Small intestine (tissue), 7 donors: ENCODE measurements at regions not wholly inside any gene's neighbourhood (a gene's known extent, or its start where the extent isn't known, plus 50 kb on each side); places are given as distances from the start of the nearest gene placed in this dataset.
"Not testable (repeated sequence)": the region's sequence is repeated elsewhere in the genome, so short reads cannot be mapped to it uniquely, and the experiment has no call there.

Source experiments
- DNase-seq, 2 donors: peaks; one replicate each; pipeline versions ENCODE4 v3.0.0 to v3.0.0-alpha.2; 2013
- FAIRE-seq: peaks from 2 replicates; lab custom pipeline; 2012; peaks lifted over from hg19 to GRCh38; lab: Jason Lieb, UNC
- H3K27ac ChIP-seq, 3 donors: one replicate each; pipeline ENCODE4 v1.5.1; 2013; ENCODE audit warnings: low read length in 2 of 3, mild to moderate bottlenecking in 2 of 3, control low read depth in 1 of 3, inconsistent platforms in 1 of 3, low read depth in 1 of 3, moderate library complexity in 1 of 3
- H3K27me3 ChIP-seq, 3 donors: one replicate each; pipeline ENCODE4 v1.6.1; 2013; ENCODE audit warnings: low read length in 3 of 3, inconsistent platforms in 1 of 3; ENCODE audit not compliant: control insufficient read depth in 3 of 3, insufficient read depth in 3 of 3
- H3K36me3 ChIP-seq, 3 donors: one replicate each; pipeline ENCODE4 v1.6.1; 2013; ENCODE audit warnings: low read length in 3 of 3, inconsistent platforms in 1 of 3, low read depth in 1 of 3, mild to moderate bottlenecking in 1 of 3, moderate library complexity in 1 of 3; ENCODE audit not compliant: control insufficient read depth in 3 of 3, insufficient read depth in 2 of 3
- H3K4me1 ChIP-seq, 3 donors: one replicate each; pipeline ENCODE4 v1.6.1; 2013; ENCODE audit warnings: low read length in 2 of 3, inconsistent platforms in 1 of 3, low read depth in 1 of 3, mild to moderate bottlenecking in 1 of 3, moderate library complexity in 1 of 3; ENCODE audit not compliant: control insufficient read depth in 3 of 3, insufficient read depth in 2 of 3
- H3K4me3 ChIP-seq, 3 donors: one replicate each; pipeline ENCODE4 v1.5.1; 2013; ENCODE audit warnings: low read length in 3 of 3, control low read depth in 1 of 3, inconsistent platforms in 1 of 3, low read depth in 1 of 3, mild to moderate bottlenecking in 1 of 3, moderate library complexity in 1 of 3
- H3K9me3 ChIP-seq, 2 donors: one replicate each; pipeline ENCODE4 v1.6.1; 2013; ENCODE audit warnings: low read depth in 1 of 2, low read length in 1 of 2; ENCODE audit not compliant: control insufficient read depth in 2 of 2, insufficient read depth in 1 of 2
- WGBS, 3 donors: extraction: QIAGEN DNeasy Blood & Tissue Kit; methylation state at CpG; one replicate each; pipeline ENCODE4 v1.1.7; 2013; 5-methylcytosine and 5-hydroxymethylcytosine counted together
- donor health status: healthy with polysubstance abuse.
- donor health status: control.
- donor health status: control.
- donor health status: Bipolar disorder and iron deficiency.
- donor health status: healthy.

DNA sequence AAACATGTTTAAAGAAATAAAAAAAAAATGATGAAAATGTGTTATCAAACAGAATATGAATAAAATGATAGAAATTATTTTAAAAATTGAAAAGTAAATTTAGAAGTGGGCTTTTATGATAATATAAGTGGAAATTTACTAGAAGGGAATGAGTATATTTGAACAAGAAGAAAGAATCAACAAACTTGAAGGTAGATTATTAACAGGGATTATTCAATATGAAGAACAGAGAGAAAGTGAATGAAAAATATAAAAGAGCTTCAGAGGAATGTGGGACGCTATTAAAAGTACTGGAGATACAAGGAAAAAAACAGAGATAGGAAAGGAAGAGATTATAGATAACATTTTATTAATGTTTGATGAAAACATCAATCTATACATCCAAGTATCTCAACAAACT lies 1014.4 kb upstream of the CITED2 start:
- 89 to 100% (median 94%) methylated on average over 1 of the region's 1 CpG for WGBS, 3 donors
- H3K27ac ChIP-seq: no peak overlapping the region
- DNase-seq: no peak
- H3K36me3 ChIP-seq: no peaks in the 10 kb centered on the region
- peak; percentile 23 for FAIRE-seq
- H3K27me3 ChIP-seq: no peaks in the 10 kb centered on the region
- H3K4me3 ChIP-seq: no peak overlapping the region
- no peaks in the 10 kb centered on the region for H3K4me1 ChIP-seq
- peaks cover 0 to 13% of the 10 kb centered on the region in 2 donors for H3K9me3 ChIP-seq

DNA sequence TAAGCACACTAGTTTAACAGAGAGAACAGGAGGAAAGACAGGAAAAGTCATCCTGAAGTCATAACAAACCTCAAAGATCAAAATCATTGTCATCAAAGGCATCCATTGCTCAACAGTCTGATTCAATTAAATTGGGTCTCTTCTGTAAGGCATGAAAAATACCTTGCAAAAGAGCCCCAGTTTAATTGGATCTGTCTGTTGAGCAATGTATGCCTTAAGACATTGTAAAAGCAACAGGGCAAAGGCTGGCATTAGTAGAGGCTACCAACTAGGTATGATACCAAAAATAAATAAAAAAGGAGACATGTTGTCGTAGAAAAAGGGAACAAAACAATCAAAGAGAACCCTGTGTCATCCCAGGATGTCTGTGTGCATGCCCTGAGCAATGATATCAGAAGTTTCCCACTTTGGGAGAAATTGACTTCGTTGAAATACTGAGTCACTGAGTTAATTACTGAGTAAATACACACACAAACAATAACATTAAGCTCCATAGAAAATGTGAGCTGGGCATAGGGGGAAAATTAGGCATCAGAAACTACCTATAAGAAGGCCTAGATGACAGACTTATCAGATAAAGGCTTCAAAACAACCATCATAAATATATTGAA lies 1013.8 kb upstream of the CITED2 start:
- Histone ChIP-seq H3K36me3 (no peaks in the 10 kb centered on the region), H3K27me3 (no peaks in the 10 kb centered on the region), H3K27ac (no peak overlapping the region), H3K4me1 (no peaks in the 10 kb centered on the region), H3K9me3 (peaks cover 0 to 13% of the 10 kb centered on the region in 2 donors), H3K4me3 (no peak overlapping the region)
- no peak for DNase-seq
- no peak for FAIRE-seq
- WGBS, 3 donors: 46 to 71% (median 60%) methylated on average over 2 of the region's 2 CpGs

GRCh38 chr6:140385679-140386078 lies 1011.2 kb upstream of the CITED2 start:
- Histone ChIP-seq H3K4me1 (peaks cover 0 to 3% (median 0%) of the 10 kb centered on the region in 3 donors), H3K27me3 (no peaks in the 10 kb centered on the region), H3K36me3 (no peaks in the 10 kb centered on the region), H3K27ac (no peak overlapping the region), H3K9me3 (peaks cover 0 to 13% of the 10 kb centered on the region in 2 donors), H3K4me3 (no peak overlapping the region)
- DNase-seq (no peak), FAIRE-seq (no peak)
- 84 to 96% (median 92%) methylated on average over 3 of the region's 3 CpGs for WGBS, 3 donors

DNA sequence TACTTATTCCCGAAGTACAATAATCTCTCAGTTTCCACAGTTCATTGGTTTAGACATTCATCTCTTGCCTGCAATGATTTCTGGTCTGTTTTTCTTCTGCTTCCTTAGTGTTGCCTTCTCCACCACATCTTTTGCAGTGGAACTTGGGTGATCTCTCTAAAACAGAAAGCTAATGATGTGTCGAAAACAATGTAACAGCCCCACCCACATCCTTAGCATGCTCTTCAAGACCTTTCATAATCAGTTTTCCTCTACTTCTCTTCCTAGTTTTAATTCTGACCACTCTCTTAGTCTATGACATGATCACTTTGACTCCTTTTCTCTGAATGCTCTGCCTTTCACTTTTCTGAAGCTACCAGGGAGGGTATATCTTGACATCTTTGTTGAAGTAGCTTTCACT lies 1007.9 kb upstream of the CITED2 start:
- no peak overlapping the region for H3K4me3 ChIP-seq
- WGBS, 3 donors: 84 to 91% (median 90%) methylated on average over 2 of the region's 2 CpGs
- peaks cover 0 to 7% (median 0%) of the 10 kb centered on the region in 3 donors for H3K4me1 ChIP-seq
- DNase-seq (no peak), FAIRE-seq (no peak)
- H3K27ac ChIP-seq: no peak overlapping the region
- no peaks in the 10 kb centered on the region for H3K27me3 ChIP-seq
- H3K36me3 ChIP-seq: no peaks in the 10 kb centered on the region
- H3K9me3 ChIP-seq: peaks cover 0 to 10% of the 10 kb centered on the region in 2 donors

DNA sequence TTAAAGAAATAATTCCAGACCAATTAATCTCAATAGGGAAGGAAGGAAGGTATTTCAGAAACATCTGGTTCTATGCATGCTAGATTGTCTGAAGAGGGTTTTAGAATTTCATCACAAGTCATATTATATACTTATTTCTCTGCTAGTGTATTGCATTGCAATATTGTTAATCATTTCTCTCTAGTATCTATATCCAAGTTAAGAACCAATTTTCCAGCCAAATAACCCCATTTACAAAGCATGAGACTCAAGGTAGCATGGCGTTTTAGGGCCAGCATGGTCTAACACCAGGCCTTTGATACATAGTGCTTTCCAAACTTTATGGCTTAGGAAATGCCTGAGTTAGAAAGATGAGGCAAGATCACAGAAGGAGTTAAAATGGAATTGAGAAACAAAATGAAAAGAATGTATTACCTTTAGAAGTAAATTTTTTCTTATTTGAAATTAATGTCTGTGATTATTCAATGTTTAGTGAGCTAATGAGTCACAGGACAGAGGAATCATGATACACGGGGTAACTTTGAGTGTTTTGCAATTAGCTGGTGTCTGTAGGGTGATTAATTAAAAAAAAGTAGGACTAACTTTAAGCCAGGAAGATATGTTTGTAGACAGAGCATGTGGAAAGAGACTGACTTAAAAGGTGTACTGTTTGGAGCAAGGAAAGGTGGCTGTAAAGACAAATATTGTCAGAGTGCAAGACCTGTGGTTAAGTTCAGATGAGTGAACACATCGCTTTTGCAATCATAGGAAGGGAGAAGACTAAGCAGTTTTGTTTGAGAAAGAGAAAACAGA lies 1006.2 kb upstream of the CITED2 start:
- Histone ChIP-seq H3K27me3 (no peaks in the 10 kb centered on the region), H3K4me1 (peaks cover 0 to 7% (median 0%) of the 10 kb centered on the region in 3 donors), H3K36me3 (no peaks in the 10 kb centered on the region), H3K4me3 (no peak overlapping the region), H3K27ac (peak overlapping the region in 1 of 3 donors; percentile 55), H3K9me3 (peaks cover 0 to 10% of the 10 kb centered on the region in 2 donors)
- FAIRE-seq: no peak
- peak in 1 of 2 donors; percentile 11 for DNase-seq
- WGBS, 3 donors: 80 to 83% (median 81%) methylated on average over 3 of the region's 3 CpGs

DNA sequence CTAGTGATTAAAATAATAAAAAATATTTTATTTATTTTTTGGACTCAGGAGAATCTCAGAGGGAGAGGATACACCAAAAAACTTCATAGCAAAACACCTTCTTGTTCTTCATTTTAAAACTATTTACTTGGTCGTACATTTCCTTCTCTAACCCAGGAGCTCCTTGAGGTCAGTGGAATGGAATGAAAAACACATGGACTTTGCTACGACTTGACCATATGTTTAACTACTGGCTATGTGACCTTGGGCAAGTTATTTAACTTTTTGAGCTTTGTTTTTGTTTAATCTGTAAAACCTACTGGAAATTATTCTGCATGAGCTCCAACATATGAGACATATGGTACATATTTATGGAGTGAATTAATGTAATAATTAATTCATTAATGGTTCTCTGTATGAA lies 1005.5 kb upstream of the CITED2 start:
- Histone ChIP-seq H3K4me3 (no peak overlapping the region), H3K27ac (peak overlapping the region in 1 of 3 donors; percentile 55), H3K9me3 (peaks cover 0 to 5% of the 10 kb centered on the region in 2 donors), H3K27me3 (no peaks in the 10 kb centered on the region), H3K36me3 (no peaks in the 10 kb centered on the region), H3K4me1 (peaks cover 0 to 7% (median 0%) of the 10 kb centered on the region in 3 donors)
- 14 to 60% (median 36%) methylated on average over 2 of the region's 2 CpGs for WGBS, 3 donors
- no peak for FAIRE-seq
- DNase-seq: peak; percentile 4 to 47

DNA sequence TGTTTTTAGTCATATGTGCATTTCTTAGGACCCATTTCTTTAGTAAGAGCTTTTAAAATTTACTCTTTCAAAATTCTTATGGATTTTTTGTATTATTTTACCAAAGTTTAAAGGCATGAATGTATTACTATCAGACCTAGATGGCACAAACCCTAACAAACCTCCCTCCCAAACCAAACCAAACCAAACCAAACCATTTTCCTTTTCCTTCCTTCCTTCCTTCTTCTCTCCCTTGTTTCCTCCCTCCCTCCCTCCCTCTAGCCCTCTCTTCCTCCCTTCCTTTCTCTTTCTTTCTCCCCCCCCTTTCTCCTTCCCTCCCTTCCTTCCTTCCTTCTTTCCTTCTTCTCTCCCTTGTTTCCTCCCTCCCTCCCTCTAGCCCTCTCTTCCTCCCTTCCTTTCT lies 1001.8 kb upstream of the CITED2 start:
- DNase-seq (no peak), FAIRE-seq (no peak)
- Histone ChIP-seq H3K4me3 (no peak overlapping the region), H3K27ac (no peak overlapping the region), H3K4me1 (peaks cover 0 to 6% (median 0%) of the 10 kb centered on the region in 3 donors), H3K27me3 (no peaks in the 10 kb centered on the region), H3K36me3 (no peaks in the 10 kb centered on the region), H3K9me3 (no peaks in the 10 kb centered on the region)

- not testable (repeated sequence) for H3K4me1 ChIP-seq, H3K9me3 ChIP-seq, FAIRE-seq, DNase-seq, H3K36me3 ChIP-seq, H3K27me3 ChIP-seq, H3K27ac ChIP-seq, H3K4me3 ChIP-seq
- WGBS, 3 donors: 95 to 99% (median 98%) methylated on average over 15 to 24 of the region's 24 CpGs
Observed at GRCh38 chr6:140373728-140374127, 999.3 kb upstream of the CITED2 start.
